H9 (cell line): ENCODE measurements at regions not wholly inside any gene's neighbourhood (a gene's known extent, or its start where the extent isn't known, plus 50 kb on each side); places are given as distances from the start of the nearest gene placed in this dataset.

Experiments
- DNase-seq: peaks from one replicate; pipeline ENCODE4 v3.0.0-alpha.2; 2017
- H2AFZ ChIP-seq: one replicate; pipeline ENCODE4 v1.6.1; 2013; ENCODE audit warnings: mild to moderate bottlenecking, low read length, control low read depth, moderate library complexity
- H2AK5ac ChIP-seq: 2 replicates; pipeline ENCODE4 v1.6.1; 2013; ENCODE audit warnings: low read length, control low read depth, mixed read lengths; ENCODE audit not compliant: insufficient read length
- H2BK120ac ChIP-seq: one replicate; pipeline ENCODE4 v1.6.1; 2013; ENCODE audit warnings: low read depth, mild to moderate bottlenecking, low read length, control low read depth, inconsistent platforms; ENCODE audit not compliant: poor library complexity, severe bottlenecking
- H2BK12ac ChIP-seq: 2 replicates; pipeline ENCODE4 v1.6.1; 2013; ENCODE audit warnings: low read length, control low read depth, mixed read lengths, low read depth; ENCODE audit not compliant: insufficient read length
- H2BK15ac ChIP-seq: 2 replicates; pipeline ENCODE4 v1.6.1; 2013; ENCODE audit warnings: low read depth, low read length, control low read depth
- H2BK20ac ChIP-seq: one replicate; pipeline ENCODE4 v1.6.1; 2013; ENCODE audit warnings: low read depth, mild to moderate bottlenecking, low read length, control low read depth, inconsistent platforms; ENCODE audit not compliant: poor library complexity, severe bottlenecking
- H2BK5ac ChIP-seq: 2 replicates; pipeline ENCODE4 v1.6.1; 2013; ENCODE audit warnings: low read length, control low read depth, mixed read lengths; ENCODE audit not compliant: insufficient read length
- H3K14ac ChIP-seq: 2 replicates; pipeline ENCODE4 v1.6.1; 2013; ENCODE audit warnings: low read length, control low read depth; ENCODE audit not compliant: insufficient read depth
- H3K18ac ChIP-seq: 2 replicates; pipeline ENCODE4 v1.6.1; 2013; ENCODE audit warnings: low read depth, mild to moderate bottlenecking, mixed read lengths, low read length, control low read depth; ENCODE audit not compliant: insufficient read length
- H3K23ac ChIP-seq: 2 replicates; pipeline ENCODE4 v1.6.1; 2013; ENCODE audit warnings: low read length, control low read depth, mixed read lengths, low read depth; ENCODE audit not compliant: insufficient read length
- H3K23me2 ChIP-seq: 2 replicates; pipeline ENCODE4 v1.6.1; 2013; ENCODE audit warnings: low read depth, mild to moderate bottlenecking, mixed read lengths, low read length, control low read depth; ENCODE audit not compliant: insufficient read length, poor library complexity, severe bottlenecking
- H3K27ac ChIP-seq: 2 replicates; pipeline ENCODE4 v1.5.1; 2013; ENCODE audit warnings: low read length, control low read depth, mixed read lengths, low read depth; ENCODE audit not compliant: insufficient read length
- H3K27me3 ChIP-seq: 2 replicates; pipeline ENCODE4 v1.6.1; 2013; ENCODE audit warnings: low read length, control low read depth, inconsistent platforms; ENCODE audit not compliant: insufficient read depth
- H3K4ac ChIP-seq: 2 replicates; pipeline ENCODE4 v1.6.1; 2013; ENCODE audit warnings: low read depth, mild to moderate bottlenecking, control low read depth, inconsistent platforms, low read length, moderate library complexity
- H3K4me1 ChIP-seq: 2 replicates; pipeline ENCODE4 v1.6.1; 2013; ENCODE audit warnings: low read length, control low read depth, inconsistent platforms; ENCODE audit not compliant: insufficient read depth
- H3K4me2 ChIP-seq: 2 replicates; pipeline ENCODE4 v1.6.1; 2013; ENCODE audit warnings: low read length, control low read depth, mixed read lengths; ENCODE audit not compliant: insufficient read length, insufficient read depth
- H3K56ac ChIP-seq: 2 replicates; pipeline ENCODE4 v1.6.1; 2013; ENCODE audit warnings: low read depth, mild to moderate bottlenecking, mixed read lengths, low read length, control low read depth; ENCODE audit not compliant: insufficient read length
- H3K79me1 ChIP-seq: 2 replicates; pipeline ENCODE4 v1.6.1; 2013; ENCODE audit warnings: low read depth, mild to moderate bottlenecking, moderate library complexity, low read length, control low read depth, inconsistent platforms; ENCODE audit not compliant: insufficient read depth, poor library complexity, severe bottlenecking
- H3K79me2 ChIP-seq: 2 replicates; pipeline ENCODE4 v1.6.1; 2013; ENCODE audit warnings: low read length, control low read depth, inconsistent platforms; ENCODE audit not compliant: insufficient read depth
- H3K9ac ChIP-seq: 2 replicates; pipeline ENCODE4 v1.6.1; 2013; ENCODE audit warnings: low read length, control low read depth, mixed read lengths; ENCODE audit not compliant: insufficient read length; ENCODE audit errors: extremely low read depth
- H3K9me3 ChIP-seq: one replicate; pipeline ENCODE4 v1.6.1; 2013; ENCODE audit warnings: low read depth, low read length, inconsistent platforms; ENCODE audit not compliant: control insufficient read depth
- H3T11ph ChIP-seq: one replicate; pipeline ENCODE4 v1.6.1; 2013; ENCODE audit warnings: mild to moderate bottlenecking, low read length, control low read depth, inconsistent platforms
- H4K20me1 ChIP-seq: one replicate; pipeline ENCODE4 v1.6.1; 2013; ENCODE audit not compliant: control insufficient read depth, insufficient read length, insufficient read depth
- H4K5ac ChIP-seq: 2 replicates; pipeline ENCODE4 v1.6.1; 2013; ENCODE audit warnings: low read depth, mild to moderate bottlenecking, mixed read lengths, low read length, control low read depth; ENCODE audit not compliant: insufficient read length
- H4K8ac ChIP-seq: replicated peaks from 2 replicates; pipeline ENCODE4 v1.6.1; 2013; ENCODE audit warnings: low read length, control low read depth, mixed read lengths, low read depth; ENCODE audit not compliant: insufficient read length
- H4K91ac ChIP-seq: 2 replicates; pipeline ENCODE4 v1.6.1; 2013; ENCODE audit warnings: low read depth, mild to moderate bottlenecking, moderate library complexity, mixed read lengths, low read length, control low read depth; ENCODE audit not compliant: insufficient read length
- H3K27ac Mint-ChIP-seq, 3 experiments: 2 replicates in 2 of 3; 3 replicates in 1 of 3; pipeline ENCODE4 v1.8.0; 2020 to 2021; ENCODE audit warnings: mixed read lengths in 3 of 3, mild to moderate bottlenecking in 1 of 3, moderate library complexity in 1 of 3
- H3K27me3 Mint-ChIP-seq: 2 replicates; pipeline ENCODE4 v1.8.0; 2021; ENCODE audit warnings: low read depth, mild to moderate bottlenecking, moderate library complexity, mixed read lengths
- H3K36me3 Mint-ChIP-seq, 3 experiments: 2 replicates in 2 of 3; 3 replicates in 1 of 3; pipeline ENCODE4 v1.8.0; 2020 to 2021; ENCODE audit warnings: low read depth in 3 of 3, mixed read lengths in 3 of 3; ENCODE audit not compliant: insufficient read depth in 1 of 3
- H3K4me1 Mint-ChIP-seq, 2 experiments: 2 replicates each; pipeline ENCODE4 v1.8.0; 2020; ENCODE audit warnings: mixed read lengths in 2 of 2
- H3K4me3 Mint-ChIP-seq, 2 experiments: 2 replicates in 1 of 2; 3 replicates in 1 of 2; pipeline ENCODE4 v1.8.0; 2020 to 2021; ENCODE audit warnings: mild to moderate bottlenecking in 2 of 2, mixed read lengths in 2 of 2, moderate library complexity in 1 of 2
- H3K9me3 Mint-ChIP-seq, 2 experiments: 2 replicates in 1 of 2; 3 replicates in 1 of 2; pipeline ENCODE4 v1.8.0; 2020; ENCODE audit warnings: mild to moderate bottlenecking in 2 of 2, mixed read lengths in 2 of 2, moderate library complexity in 1 of 2
- WGBS: extraction: QIAGEN DNeasy Blood & Tissue Kit; methylation state at CpG from one replicate; pipeline ENCODE4 v1.1.7; 2013; ENCODE audit warnings: missing lambda C conversion rate, low lambda C conversion rate, mixed read lengths; ENCODE audit not compliant: insufficient read length; ENCODE audit errors: extremely low coverage; 5-methylcytosine and 5-hydroxymethylcytosine counted together
- TF ChIP-seq, protein P1 (sequence below): fragments of 200-600 bp; sonication (generic); conservative IDR thresholded peaks from 3 replicates; pipeline ENCODE4 v1.8.0; 2021; ENCODE audit warnings: antibody characterized with exemption, mild to moderate bottlenecking

DNA sequence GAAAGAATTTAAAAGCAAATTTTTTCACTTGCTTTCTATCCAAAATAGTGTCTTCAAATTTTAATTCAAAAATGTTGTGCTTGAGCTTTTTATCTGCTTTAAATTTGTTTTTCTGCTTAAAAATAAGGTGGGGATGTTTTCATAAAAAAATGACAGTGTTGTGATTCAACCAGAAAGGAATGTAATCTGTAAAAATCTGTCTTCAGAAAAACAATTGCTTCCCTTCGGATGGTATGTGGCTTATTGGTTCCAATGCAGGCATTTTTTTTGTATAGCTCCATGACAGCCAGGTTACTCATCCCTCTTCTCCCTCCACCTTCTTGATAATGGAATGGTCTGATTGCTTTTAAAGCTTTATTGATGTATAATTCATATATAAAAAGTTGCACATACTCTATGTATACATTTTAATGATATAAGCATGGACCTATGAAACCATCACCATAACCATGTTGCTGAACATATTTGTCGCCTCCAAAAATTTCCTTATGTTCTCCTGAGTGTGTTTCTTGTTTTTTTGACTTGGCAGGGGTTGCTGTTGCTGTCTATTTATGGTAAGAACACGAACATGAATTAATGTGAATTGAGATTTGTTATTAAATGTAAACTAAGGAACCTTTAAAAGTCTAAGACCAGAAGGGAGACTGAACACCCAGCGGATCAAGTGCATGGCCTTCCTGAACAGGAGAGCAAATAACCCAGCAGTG is 363.7 kb upstream of the SPHKAP start:
- no peak overlapping the region for H3K14ac ChIP-seq
- H3K23ac ChIP-seq: no peak overlapping the region
- no peaks in the 10 kb centered on the region for H3K79me1 ChIP-seq
- DNase-seq: no peak
- no peaks in the 10 kb centered on the region for H3K79me2 ChIP-seq
- H4K5ac ChIP-seq: no peak overlapping the region
- H3K18ac ChIP-seq: no peak overlapping the region
- no peak overlapping the region for H2BK20ac ChIP-seq
- no peaks in the 10 kb centered on the region for H4K20me1 ChIP-seq
- H3K4ac ChIP-seq: no peak overlapping the region
- H3K9ac ChIP-seq: no peak overlapping the region
- no CpG with 5 or more reads among the region's 4 CpGs for whole genome bisulfite sequencing
- no peaks in the 10 kb centered on the region for H3K4me1 ChIP-seq
- Mint-ChIP-seq H3K4me1 (peaks cover 0 to 4% of the 10 kb centered on the region in 2 experiments; a peak in 1 of 4 replicates), H3K27me3 (no peaks in the 10 kb centered on the region), H3K27ac (no peak overlapping the region), H3K9me3 (peaks cover 0 to 18% of the 10 kb centered on the region in 2 experiments; a peak in 3 of 5 replicates), H3K4me3 (no peak overlapping the region), H3K36me3 (peaks cover 2 to 8% (median 7%) of the 10 kb centered on the region in 3 experiments; a peak in 4 of 7 replicates)
- H2BK120ac ChIP-seq: no peak overlapping the region
- H3K4me2 ChIP-seq: no peak overlapping the region
- H2BK5ac ChIP-seq: no peak overlapping the region
- H3K56ac ChIP-seq: no peak overlapping the region
- TF ChIP-seq, protein P1, sequence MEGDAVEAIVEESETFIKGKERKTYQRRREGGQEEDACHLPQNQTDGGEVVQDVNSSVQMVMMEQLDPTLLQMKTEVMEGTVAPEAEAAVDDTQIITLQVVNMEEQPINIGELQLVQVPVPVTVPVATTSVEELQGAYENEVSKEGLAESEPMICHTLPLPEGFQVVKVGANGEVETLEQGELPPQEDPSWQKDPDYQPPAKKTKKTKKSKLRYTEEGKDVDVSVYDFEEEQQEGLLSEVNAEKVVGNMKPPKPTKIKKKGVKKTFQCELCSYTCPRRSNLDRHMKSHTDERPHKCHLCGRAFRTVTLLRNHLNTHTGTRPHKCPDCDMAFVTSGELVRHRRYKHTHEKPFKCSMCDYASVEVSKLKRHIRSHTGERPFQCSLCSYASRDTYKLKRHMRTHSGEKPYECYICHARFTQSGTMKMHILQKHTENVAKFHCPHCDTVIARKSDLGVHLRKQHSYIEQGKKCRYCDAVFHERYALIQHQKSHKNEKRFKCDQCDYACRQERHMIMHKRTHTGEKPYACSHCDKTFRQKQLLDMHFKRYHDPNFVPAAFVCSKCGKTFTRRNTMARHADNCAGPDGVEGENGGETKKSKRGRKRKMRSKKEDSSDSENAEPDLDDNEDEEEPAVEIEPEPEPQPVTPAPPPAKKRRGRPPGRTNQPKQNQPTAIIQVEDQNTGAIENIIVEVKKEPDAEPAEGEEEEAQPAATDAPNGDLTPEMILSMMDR: no peak
- H3K27ac ChIP-seq: no peak overlapping the region
- H2AFZ ChIP-seq: no peak overlapping the region
- no peak overlapping the region for H2BK12ac ChIP-seq
- no peak overlapping the region for H2BK15ac ChIP-seq
- H4K8ac ChIP-seq: no peak overlapping the region
- H2AK5ac ChIP-seq: no peak overlapping the region
- H4K91ac ChIP-seq: no peak overlapping the region
- H3T11ph ChIP-seq: no peak overlapping the region
- no peaks in the 10 kb centered on the region for H3K23me2 ChIP-seq
- H3K27me3 ChIP-seq: no peaks in the 10 kb centered on the region
- H3K9me3 ChIP-seq: no peaks in the 10 kb centered on the region
